A673 (cell line): ENCODE measurements at regions not wholly inside any gene's neighbourhood (a gene's known extent, or its start where the extent isn't known, plus 50 kb on each side); places are given as distances from the start of the nearest gene placed in this dataset.
A peak's percentile ranks its signal among the peaks of the same experiment; 100 is the strongest.

ENCODE experiments used
- BruUV-seq: library from RNA; stranded (reverse); fragments of 400-500 nt; replicated peaks from 2 replicates; lab custom pipeline; 2021; lab: Mats Ljungman, UMichigan
- CTCF ChIA-PET: fragments of 300-600 bp; sonication (Branson Sonifier 250); formaldehyde crosslinking; loops from one replicate; lab custom pipeline; 2022; ENCODE audit warnings: antibody characterized with exemption; lab: Charles Lee
- POLR2A ChIA-PET: fragments of 300-600 bp; sonication (Branson Sonifier 250); formaldehyde crosslinking; loops from one replicate; lab custom pipeline; 2022; ENCODE audit warnings: antibody characterized with exemption; ENCODE audit not compliant: low non-redundant PET; lab: Charles Lee
- DNase-seq: peaks from one replicate; pipeline ENCODE4 v3.0.0-alpha.2; 2015; ENCODE audit warnings: low spot score
- H3K27ac ChIP-seq: fragments of 200-600 bp; sonication (generic); 2 replicates; pipeline ENCODE4 v1.5.1; 2016; ENCODE audit warnings: mixed run types, low read depth, mild to moderate bottlenecking, mixed read lengths, antibody characterized with exemption, low read length; ENCODE audit not compliant: poor library complexity, severe bottlenecking
- H3K27me3 ChIP-seq: fragments of 200-600 bp; sonication (generic); replicated peaks from 2 replicates; pipeline ENCODE4 v1.6.1; 2017; ENCODE audit warnings: mixed run types, low read depth, mild to moderate bottlenecking, mixed read lengths, antibody characterized with exemption, low read length; ENCODE audit not compliant: insufficient read depth, poor library complexity
- H3K36me3 ChIP-seq: fragments of 200-600 bp; sonication (generic); 2 replicates; pipeline ENCODE4 v1.6.1; 2016; ENCODE audit warnings: mixed run types, mild to moderate bottlenecking, mixed read lengths, antibody characterized with exemption, low read length; ENCODE audit not compliant: insufficient read depth, poor library complexity, severe bottlenecking
- H3K4me1 ChIP-seq: fragments of 200-600 bp; sonication (generic); 2 replicates; pipeline ENCODE4 v1.6.1; 2017; ENCODE audit warnings: mixed run types, mild to moderate bottlenecking, mixed read lengths, antibody characterized with exemption, low read length; ENCODE audit not compliant: insufficient read depth, poor library complexity, severe bottlenecking
- H3K4me3 ChIP-seq: fragments of 200-600 bp; sonication (generic); 2 replicates; pipeline ENCODE4 v1.5.1; 2016; ENCODE audit warnings: low read depth, mixed run types, mild to moderate bottlenecking, mixed read lengths, low read length; ENCODE audit not compliant: poor library complexity, severe bottlenecking
- H3K9me3 ChIP-seq: fragments of 200-600 bp; sonication (generic); 2 replicates; pipeline ENCODE4 v1.6.1; 2016; ENCODE audit warnings: mixed run types, low read depth, mild to moderate bottlenecking, mixed read lengths, antibody characterized with exemption, low read length; ENCODE audit not compliant: poor library complexity, severe bottlenecking
- CTCF ChIP-seq: fragments of 300-800, 200-600 bp; sonication (generic); conservative IDR thresholded peaks from 2 replicates; pipeline ENCODE4 v1.5.1; 2017; ENCODE audit warnings: low read depth, mild to moderate bottlenecking, antibody characterized with exemption, low read length, moderate library complexity, mixed read lengths
- EZH2 ChIP-seq: fragments of 200-600 bp; sonication (generic); IDR thresholded peaks from 2 replicates; pipeline ENCODE4 v1.6.1; 2017; ENCODE audit warnings: borderline replicate concordance, low read depth, mild to moderate bottlenecking, mixed read lengths, antibody characterized with exemption, low read length; ENCODE audit not compliant: poor library complexity, severe bottlenecking
- intact Hi-C: fragments of 100-400 bp; cut with micrococcal nuclease; formaldehyde crosslinking; loops from one replicate; pipeline ENCODE4 v1.10.0; 2022; ENCODE audit not compliant: unreplicated experiment

GRCh38 chr6:130697271-130697994, 129.8 kb upstream of the SMLR1 start:
- ChIA-PET POLR2A (no interaction called here), CTCF (interaction anchor here (0.7 to 2.7 kb wide), 9 partner anchors 44 to 403 kb away, joined by 3 to 17 read pairs (median 4); partner anchors contain the start of gene TMEM200A)
- no peaks in the 10 kb centered on the region for H3K27me3 ChIP-seq
- no TSS peak for BruUV-seq
- no peak overlapping the region for H3K4me3 ChIP-seq
- TF ChIP-seq CTCF (no peak), EZH2 (no peak)
- intact Hi-C loops = no loop called here
- no peaks in the 10 kb centered on the region for H3K4me1 ChIP-seq
- H3K9me3 ChIP-seq = no peaks in the 10 kb centered on the region
- no peaks in the 10 kb centered on the region for H3K36me3 ChIP-seq
- DNase-seq = no peak
- no peak overlapping the region for H3K27ac ChIP-seq

GRCh38 chr6:130697995-130698535, 129.1 kb upstream of the SMLR1 start:
- Histone ChIP-seq H3K9me3 (no peaks in the 10 kb centered on the region), H3K4me3 (no peak overlapping the region), H3K36me3 (no peaks in the 10 kb centered on the region), H3K27ac (no peak overlapping the region), H3K27me3 (no peaks in the 10 kb centered on the region), H3K4me1 (no peaks in the 10 kb centered on the region)
- ChIA-PET CTCF (interaction anchor here (0.5 to 2.7 kb wide), 13 partner anchors 13 to 683 kb away, joined by 3 to 17 read pairs (median 4); partner anchors contain the start of gene TMEM200A), POLR2A (interaction anchor here (0.6 kb wide), 1 partner anchor 254 kb away, joined by 4 read pairs; no protein-coding TSS in a partner anchor)
- intact Hi-C loops = loop anchor here (1.0 kb wide), 2 partner anchors 333 to 376 kb away; no protein-coding TSS in a partner anchor
- peak; percentile 95 for TF ChIP-seq CTCF
- no peak for TF ChIP-seq EZH2
- BruUV-seq = no TSS peak
- DNase-seq = peak; percentile 76

- CTCF ChIA-PET = interaction anchor here (2.7 kb wide), 1 partner anchor 378 kb away, joined by 17 read pairs; no protein-coding TSS in a partner anchor
- intact Hi-C loops = no loop called here
Measured at GRCh38 chr6:130699742-130700141, 127.5 kb upstream of the SMLR1 start.

More at GRCh38 chr6:130699742-130700141, 127.5 kb upstream of the SMLR1 start:
- H3K9me3 ChIP-seq = no peaks in the 10 kb centered on the region
- no peaks in the 10 kb centered on the region for H3K27me3 ChIP-seq
- TF ChIP-seq CTCF (no peak), EZH2 (no peak)
- no peaks in the 10 kb centered on the region for H3K4me1 ChIP-seq
- no TSS peak for BruUV-seq
- POLR2A ChIA-PET = no interaction called here
- no peak overlapping the region for H3K27ac ChIP-seq
- no peak overlapping the region for H3K4me3 ChIP-seq
- H3K36me3 ChIP-seq = no peaks in the 10 kb centered on the region
- DNase-seq = no peak
